ENCODE measurements at regions not wholly inside any gene's neighbourhood (a gene's known extent, or its start where the extent isn't known, plus 50 kb on each side); places are given as distances from the start of the nearest gene placed in this dataset.

- H3K36me3 Mint-ChIP-seq (ENCODE audit: insufficient read depth, unreplicated experiment) = no peaks in the 10 kb centered on the region
- no peak overlapping the region for H3K4me3 Mint-ChIP-seq (ENCODE audit: low read depth, unreplicated experiment)
- peaks cover 47% of the 10 kb centered on the region for H3K27me3 Mint-ChIP-seq (ENCODE audit: unreplicated experiment)
- H3K9me3 Mint-ChIP-seq (ENCODE audit: low read depth, unreplicated experiment) = no peaks in the 10 kb centered on the region
- H3K4me1 Mint-ChIP-seq (ENCODE audit: low read depth, unreplicated experiment) = peaks cover 7% of the 10 kb centered on the region
- CTCF ChIA-PET = no interaction called here
- no peak for TF ChIP-seq CTCF (IDR thresholded peaks at IDR 0.05; ENCODE audit: unreplicated experiment)
- DNase-seq = no peak
- no peak overlapping the region for H3K27ac Mint-ChIP-seq (ENCODE audit: unreplicated experiment)
- no TSS peak for BruUV-seq (replicated peaks)
- intact Hi-C loops (cut with micrococcal nuclease; ENCODE audit: unreplicated experiment) = loop anchor here (5.0 kb wide), 1 partner anchor 789 kb away; the partner anchor contains the start of gene HOXD12
Measured at GRCh38 chr2:175308005-175308404, 126.5 kb upstream of the ATP5MC3 start.

- no TSS peak for BruUV-seq (replicated peaks)
- Mint-ChIP-seq H3K27me3 (ENCODE audit: unreplicated experiment) (peaks cover 35% of the 10 kb centered on the region), H3K9me3 (ENCODE audit: low read depth, unreplicated experiment) (no peaks in the 10 kb centered on the region)
Measured at GRCh38 chr2:175304541-175304940, 123.0 kb upstream of the ATP5MC3 start.

GRCh38 chr2:175293776-175294175, 112.3 kb upstream of the ATP5MC3 start:
- no peaks in the 10 kb centered on the region for H3K36me3 Mint-ChIP-seq (ENCODE audit: insufficient read depth, unreplicated experiment)
- H3K9me3 Mint-ChIP-seq (ENCODE audit: low read depth, unreplicated experiment) = no peaks in the 10 kb centered on the region
- no peak overlapping the region for H3K27ac Mint-ChIP-seq (ENCODE audit: unreplicated experiment)
- peaks cover 93% of the 10 kb centered on the region for H3K27me3 Mint-ChIP-seq (ENCODE audit: unreplicated experiment)
- intact Hi-C loops (cut with micrococcal nuclease; ENCODE audit: unreplicated experiment) = no loop called here
- no peaks in the 10 kb centered on the region for H3K4me1 Mint-ChIP-seq (ENCODE audit: low read depth, unreplicated experiment)
- no peak overlapping the region for H3K4me3 Mint-ChIP-seq (ENCODE audit: low read depth, unreplicated experiment)
- no peak for DNase-seq
- TF ChIP-seq CTCF (IDR thresholded peaks at IDR 0.05; ENCODE audit: unreplicated experiment) = no peak
- CTCF ChIA-PET = no interaction called here
- BruUV-seq (replicated peaks) = no TSS peak

More at GRCh38 chr2:175304541-175304940, 123.0 kb upstream of the ATP5MC3 start:
- intact Hi-C loops (cut with micrococcal nuclease; ENCODE audit: unreplicated experiment) = no loop called here
- DNase-seq = no peak
- H3K36me3 Mint-ChIP-seq (ENCODE audit: insufficient read depth, unreplicated experiment) = no peaks in the 10 kb centered on the region
- no peaks in the 10 kb centered on the region for H3K4me1 Mint-ChIP-seq (ENCODE audit: low read depth, unreplicated experiment)
- no peak overlapping the region for H3K27ac Mint-ChIP-seq (ENCODE audit: unreplicated experiment)
- no peak for TF ChIP-seq CTCF (IDR thresholded peaks at IDR 0.05; ENCODE audit: unreplicated experiment)
- no peak overlapping the region for H3K4me3 Mint-ChIP-seq (ENCODE audit: low read depth, unreplicated experiment)
- CTCF ChIA-PET = no interaction called here

GRCh38 chr2:175293195-175293594, 111.7 kb upstream of the ATP5MC3 start:
- no peak for DNase-seq
- Mint-ChIP-seq H3K4me3 (ENCODE audit: low read depth, unreplicated experiment) (no peak overlapping the region), H3K9me3 (ENCODE audit: low read depth, unreplicated experiment) (no peaks in the 10 kb centered on the region), H3K27ac (ENCODE audit: unreplicated experiment) (no peak overlapping the region), H3K4me1 (ENCODE audit: low read depth, unreplicated experiment) (no peaks in the 10 kb centered on the region), H3K36me3 (ENCODE audit: insufficient read depth, unreplicated experiment) (no peaks in the 10 kb centered on the region), H3K27me3 (ENCODE audit: unreplicated experiment) (peaks cover 95% of the 10 kb centered on the region)
- CTCF ChIA-PET = no interaction called here
- BruUV-seq (replicated peaks) = no TSS peak
- no peak for TF ChIP-seq CTCF (IDR thresholded peaks at IDR 0.05; ENCODE audit: unreplicated experiment)
- intact Hi-C loops (cut with micrococcal nuclease; ENCODE audit: unreplicated experiment) = no loop called here
